ENCODE measurements at regions not wholly inside any gene's neighbourhood (a gene's known extent, or its start where the extent isn't known, plus 50 kb on each side); places are given as distances from the start of the nearest gene placed in this dataset.

GRCh38 chr1:101337968-101338367, 101.1 kb downstream of the S1PR1 start:
- TF ChIP-seq, protein P1, sequence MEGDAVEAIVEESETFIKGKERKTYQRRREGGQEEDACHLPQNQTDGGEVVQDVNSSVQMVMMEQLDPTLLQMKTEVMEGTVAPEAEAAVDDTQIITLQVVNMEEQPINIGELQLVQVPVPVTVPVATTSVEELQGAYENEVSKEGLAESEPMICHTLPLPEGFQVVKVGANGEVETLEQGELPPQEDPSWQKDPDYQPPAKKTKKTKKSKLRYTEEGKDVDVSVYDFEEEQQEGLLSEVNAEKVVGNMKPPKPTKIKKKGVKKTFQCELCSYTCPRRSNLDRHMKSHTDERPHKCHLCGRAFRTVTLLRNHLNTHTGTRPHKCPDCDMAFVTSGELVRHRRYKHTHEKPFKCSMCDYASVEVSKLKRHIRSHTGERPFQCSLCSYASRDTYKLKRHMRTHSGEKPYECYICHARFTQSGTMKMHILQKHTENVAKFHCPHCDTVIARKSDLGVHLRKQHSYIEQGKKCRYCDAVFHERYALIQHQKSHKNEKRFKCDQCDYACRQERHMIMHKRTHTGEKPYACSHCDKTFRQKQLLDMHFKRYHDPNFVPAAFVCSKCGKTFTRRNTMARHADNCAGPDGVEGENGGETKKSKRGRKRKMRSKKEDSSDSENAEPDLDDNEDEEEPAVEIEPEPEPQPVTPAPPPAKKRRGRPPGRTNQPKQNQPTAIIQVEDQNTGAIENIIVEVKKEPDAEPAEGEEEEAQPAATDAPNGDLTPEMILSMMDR (IDR thresholded peaks at IDR 0.05; ENCODE audit: low read depth, low read length) = no peak
- DNase-seq (ENCODE audit: extremely low read depth, low read depth) = no peak

DNA sequence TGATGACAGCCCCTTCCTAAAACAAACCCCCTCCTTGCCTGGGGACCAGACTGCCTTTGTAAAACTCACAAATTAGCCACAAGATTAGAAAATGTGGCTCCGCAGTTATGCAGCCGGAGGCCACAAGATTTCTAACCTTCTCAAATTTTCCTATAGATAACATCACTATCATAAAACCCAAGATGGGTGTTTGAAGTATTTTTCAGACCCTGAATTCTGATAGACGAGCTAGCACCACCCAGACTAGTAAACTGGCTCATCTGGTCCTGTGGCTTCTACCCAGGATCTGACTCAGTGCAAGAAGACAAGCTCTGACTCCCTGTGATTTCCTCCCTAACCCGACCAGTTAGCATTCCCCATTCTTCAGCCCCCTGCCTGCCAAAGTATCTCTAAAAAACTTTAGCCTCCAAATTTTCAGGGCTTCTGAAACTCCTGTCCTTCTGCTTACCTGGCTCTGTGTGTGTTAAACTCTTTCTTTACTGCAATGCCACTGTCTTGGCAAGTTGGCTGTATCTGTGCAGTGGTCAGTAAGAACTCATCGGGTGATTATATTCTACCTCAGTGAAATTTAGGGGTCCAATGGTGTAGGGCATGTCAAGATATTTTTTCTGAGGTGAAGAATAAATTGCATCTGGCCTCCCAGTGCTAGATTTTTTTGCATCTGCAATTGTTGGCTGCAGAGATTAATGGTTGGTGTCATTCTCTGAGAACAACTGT, 102.1 kb downstream of the S1PR1 start:
- no peak for DNase-seq (ENCODE audit: extremely low read depth, low read depth)
- TF ChIP-seq, protein P1 (IDR thresholded peaks at IDR 0.05; ENCODE audit: low read depth, low read length) = no peak

- TF ChIP-seq, protein P1 (IDR thresholded peaks at IDR 0.05; ENCODE audit: low read depth, low read length) = no peak
- DNase-seq (ENCODE audit: extremely low read depth, low read depth) = no peak
These were observed 107.9 kb downstream of the S1PR1 start for GRCh38 chr1:101344745-101345144.

- no peak for DNase-seq (ENCODE audit: extremely low read depth, low read depth)
- TF ChIP-seq, protein P1 (IDR thresholded peaks at IDR 0.05; ENCODE audit: low read depth, low read length) = no peak
These were observed 109.6 kb downstream of the S1PR1 start for GRCh38 chr1:101346419-101346818.

DNA sequence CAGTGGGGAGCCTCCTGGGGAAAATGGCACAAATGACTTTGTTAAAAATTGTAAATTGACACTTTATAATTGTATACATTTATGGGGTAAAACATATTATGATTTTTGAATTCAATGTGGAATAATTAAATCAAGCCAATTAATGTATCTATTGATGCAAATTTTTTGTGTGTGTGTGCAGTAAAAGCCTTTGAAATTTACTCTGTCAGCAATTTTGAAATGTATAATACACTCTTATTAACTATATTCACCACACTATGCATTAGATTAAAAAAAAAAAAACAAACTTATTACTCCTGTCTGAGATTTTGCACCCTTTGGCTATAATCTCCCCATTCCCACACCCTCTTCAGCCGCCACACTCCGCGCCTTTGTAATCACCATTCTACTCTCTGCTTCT, 119.2 kb downstream of the S1PR1 start:
- DNase-seq (ENCODE audit: extremely low read depth, low read depth) = no peak
- TF ChIP-seq, protein P1 (IDR thresholded peaks at IDR 0.05; ENCODE audit: low read depth, low read length) = no peak

GRCh38 chr1:101356604-101357443, 120.0 kb downstream of the S1PR1 start:
- TF ChIP-seq, protein P1 (IDR thresholded peaks at IDR 0.05; ENCODE audit: low read depth, low read length) = no peak

DNA sequence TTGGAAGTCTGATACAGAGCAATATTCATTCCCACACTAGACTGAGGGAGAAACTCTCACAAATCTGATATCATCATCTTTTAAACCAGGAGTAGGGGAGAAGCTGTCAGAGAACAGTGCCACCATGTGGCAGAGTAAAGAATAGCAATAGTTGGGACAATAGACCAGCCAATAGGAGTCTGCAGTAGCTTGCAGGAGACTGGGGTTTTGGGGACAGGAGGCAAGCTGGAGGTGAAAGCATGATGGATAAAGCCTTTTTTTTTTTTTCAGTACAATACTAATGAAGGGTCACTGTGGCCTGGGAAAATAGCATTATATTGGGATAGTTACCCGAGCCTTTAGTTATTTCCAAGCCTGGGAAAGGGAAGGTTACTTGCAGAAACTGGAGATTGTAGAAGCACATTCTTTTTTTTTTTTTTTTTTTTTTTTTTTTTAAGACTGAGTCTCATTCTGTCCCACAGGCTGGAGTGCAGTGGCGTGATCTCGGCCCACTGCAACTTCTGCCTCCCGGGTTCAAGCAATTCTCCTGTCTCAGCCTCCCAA, 120.7 kb downstream of the S1PR1 start:
- peak; percentile 57 for DNase-seq (ENCODE audit: extremely low read depth, low read depth)
- TF ChIP-seq, protein P1 (IDR thresholded peaks at IDR 0.05; ENCODE audit: low read depth, low read length) = peak; percentile 83

More at GRCh38 chr1:101356604-101357443, 120.0 kb downstream of the S1PR1 start:
- no peak for DNase-seq (ENCODE audit: extremely low read depth, low read depth)

Measured in AG09319 (cell line).